HFF-Myc (cell line): ENCODE measurements at regions not wholly inside any gene's neighbourhood (a gene's known extent, or its start where the extent isn't known, plus 50 kb on each side); places are given as distances from the start of the nearest gene placed in this dataset.
"Not testable (repeated sequence)": the region's sequence is repeated elsewhere in the genome, so short reads cannot be mapped to it uniquely, and the experiment has no call there.

ENCODE experiments used
- DNase-seq: peaks from one replicate; pipeline ENCODE4 v3.0.0-alpha.2; 2011; ENCODE audit warnings: low read depth; ENCODE audit errors: extremely low read depth
- H3K4me3 ChIP-seq: replicated peaks from 2 replicates; pipeline ENCODE4 v1.5.1; 2011; ENCODE audit warnings: low read depth, mild to moderate bottlenecking, control low read depth, low read length
- CTCF ChIP-seq: IDR thresholded peaks from 2 replicates; pipeline ENCODE4 v1.5.1; 2012; ENCODE audit warnings: mild to moderate bottlenecking, low read depth, low read length, control low read depth; ENCODE audit errors: missing control alignments

DNA sequence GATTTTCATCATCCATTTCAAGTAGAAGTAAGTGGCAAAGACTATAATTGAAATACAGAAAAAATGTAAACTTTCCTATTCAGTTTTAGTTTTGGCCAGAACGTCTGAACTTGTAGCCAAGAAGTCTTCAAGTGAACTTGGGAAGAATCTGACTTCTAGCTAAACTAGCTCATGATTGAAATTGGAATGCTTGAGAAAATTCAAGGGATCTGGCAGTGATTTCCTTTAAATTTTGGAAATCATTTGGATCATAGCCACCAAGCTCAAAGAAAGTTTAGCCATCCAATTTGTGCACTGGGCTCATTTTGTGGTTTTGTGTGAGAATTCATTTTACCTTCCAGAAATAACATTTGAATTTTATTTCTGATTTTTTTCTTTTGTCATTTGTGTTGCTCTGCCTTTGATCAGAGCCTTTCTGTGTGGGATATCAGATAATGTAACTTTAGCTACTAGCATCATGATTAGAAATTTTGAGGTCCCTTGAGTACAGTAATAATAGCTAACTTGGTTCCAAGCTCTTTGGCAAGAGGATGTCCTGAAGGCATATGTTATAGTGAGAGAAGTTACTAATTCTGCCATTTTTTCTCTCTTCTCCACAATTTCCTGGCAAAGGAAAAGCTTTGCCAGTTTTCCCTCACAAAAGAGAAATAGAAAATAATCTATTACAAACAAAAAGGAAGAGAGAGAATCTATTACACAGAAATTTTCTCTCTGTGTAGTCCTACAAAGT lies 2123.7 kb upstream of the RAG2 start:
- H3K4me3 ChIP-seq: no peak overlapping the region
- no peak for TF ChIP-seq CTCF
- no peak for DNase-seq

GRCh38 chr11:38718659-38719058 lies 2120.6 kb upstream of the RAG2 start:
- TF ChIP-seq CTCF: no peak
- DNase-seq: no peak

DNA sequence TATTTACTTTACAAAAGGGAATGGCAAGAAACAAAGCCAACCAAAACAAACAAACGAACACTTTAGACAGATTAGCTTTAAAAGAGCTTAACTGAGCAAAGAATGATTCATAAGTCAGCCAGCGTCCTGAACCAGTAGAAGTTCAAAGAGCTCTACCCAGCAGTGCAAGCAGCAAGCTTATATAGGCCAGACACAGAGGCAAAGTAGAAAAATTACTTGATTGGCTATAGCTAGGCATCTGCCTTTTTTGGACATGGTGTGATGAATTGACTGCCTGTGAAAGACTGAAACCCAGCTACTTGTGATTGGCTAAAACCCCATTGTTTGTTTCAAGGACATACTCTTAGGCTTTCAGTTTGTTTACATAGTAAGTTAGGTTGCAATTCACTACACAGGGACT lies 2120.0 kb upstream of the RAG2 start:
- H3K4me3 ChIP-seq: no peak overlapping the region
- no peak for TF ChIP-seq CTCF
- no peak for DNase-seq

More at GRCh38 chr11:38718659-38719058, 2120.6 kb upstream of the RAG2 start:
- no peak overlapping the region for H3K4me3 ChIP-seq

DNA sequence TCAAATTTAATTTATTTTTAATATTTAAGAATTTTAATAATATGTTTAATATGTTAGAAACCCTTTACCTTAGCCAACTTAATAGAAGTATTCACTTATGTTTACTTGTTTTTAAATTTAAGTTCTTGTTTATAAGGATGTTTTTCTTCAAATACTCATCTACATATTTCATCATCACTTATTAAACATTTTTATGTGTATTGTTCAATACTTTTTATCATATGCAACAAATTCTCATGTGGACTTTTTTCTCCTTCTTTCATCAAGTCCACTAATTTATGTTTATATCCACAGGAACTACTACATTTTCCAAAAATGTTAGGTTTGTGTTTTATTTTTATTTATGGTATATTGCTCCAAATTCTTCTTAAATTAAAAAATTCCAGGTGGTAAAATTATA lies 2113.1 kb upstream of the RAG2 start:
- TF ChIP-seq CTCF: no peak
- no peak for DNase-seq

GRCh38 chr11:38710262-38710661 lies 2112.2 kb upstream of the RAG2 start:
- H3K4me3 ChIP-seq: no peak overlapping the region
- no peak for DNase-seq
- TF ChIP-seq CTCF: no peak

More for the DNA sequence above, 2113.1 kb upstream of the RAG2 start:
- H3K4me3 ChIP-seq: no peak overlapping the region

DNA sequence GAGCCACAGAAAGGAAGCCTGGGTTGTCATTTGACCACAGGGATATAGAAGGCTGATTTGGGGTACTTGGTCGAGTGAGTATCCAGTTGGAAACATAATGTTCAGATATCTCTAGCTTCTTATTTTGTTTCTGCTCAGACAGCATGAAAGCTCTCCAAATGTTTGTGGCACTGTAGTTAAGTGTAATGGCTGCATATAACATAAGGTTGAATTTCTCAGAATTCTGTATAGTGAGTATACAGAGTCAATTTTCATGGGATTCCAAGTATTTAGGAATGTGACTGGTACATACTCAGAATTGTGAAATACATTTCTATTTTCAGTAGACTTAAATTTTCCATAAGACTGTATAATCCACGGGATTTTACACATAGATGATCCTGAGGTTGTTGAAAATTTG lies 2102.1 kb upstream of the RAG2 start:
- DNase-seq: no peak
- no peak for TF ChIP-seq CTCF
- H3K4me3 ChIP-seq: no peak overlapping the region

DNA sequence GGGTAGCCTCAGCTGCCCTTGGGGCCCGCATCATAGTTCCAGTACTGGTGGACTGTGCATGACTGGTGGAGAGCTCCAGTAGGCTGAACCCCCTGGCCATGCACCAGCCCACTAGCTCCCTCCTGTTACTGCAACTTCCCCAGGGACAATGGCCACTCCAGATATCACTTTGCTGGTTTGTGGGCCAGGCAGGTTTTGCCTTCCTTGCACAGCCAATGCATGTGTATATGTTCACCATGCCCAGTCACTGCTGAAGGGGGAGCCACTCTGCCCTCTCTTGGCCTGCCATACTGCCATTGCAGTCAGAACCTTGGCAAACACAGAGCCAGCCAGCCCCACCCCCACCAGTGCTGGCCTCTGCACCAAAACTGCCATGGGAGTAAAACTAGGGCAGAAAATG lies 2095.3 kb upstream of the RAG2 start:
- DNase-seq: no peak
- TF ChIP-seq CTCF: no peak
- H3K4me3 ChIP-seq: no peak overlapping the region

DNA sequence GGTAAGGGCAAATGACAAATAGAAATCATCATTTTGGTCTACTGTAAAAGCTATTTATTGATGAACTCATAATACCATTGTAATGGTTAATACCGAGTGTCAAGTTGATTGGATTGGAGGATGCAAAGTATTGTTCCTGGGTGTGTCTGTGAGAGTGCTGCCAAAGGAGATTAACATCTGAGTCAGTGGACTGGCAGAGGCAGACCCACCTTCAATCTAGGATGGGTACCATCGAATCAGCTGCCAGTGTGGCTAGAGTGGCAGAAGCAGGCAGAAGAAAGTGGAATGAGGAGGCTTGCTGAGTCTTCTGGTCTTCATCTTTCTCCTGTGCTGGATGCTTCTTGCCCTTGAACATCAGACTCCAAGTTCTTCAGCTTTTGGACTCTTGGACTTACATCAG lies 2092.2 kb upstream of the RAG2 start:
- not testable (repeated sequence) for H3K4me3 ChIP-seq, DNase-seq
